T-helper 22 cell (primary cell): ENCODE measurements at regions not wholly inside any gene's neighbourhood (a gene's known extent, or its start where the extent isn't known, plus 50 kb on each side); places are given as distances from the start of the nearest gene placed in this dataset.
"Not testable (repeated sequence)": the region's sequence is repeated elsewhere in the genome, so short reads cannot be mapped to it uniquely, and the experiment has no call there.

ENCODE experiments used
- DNase-seq: peaks from one replicate; pipeline ENCODE4 v3.0.0-alpha.2; 2020; ENCODE audit warnings: low read depth

DNA sequence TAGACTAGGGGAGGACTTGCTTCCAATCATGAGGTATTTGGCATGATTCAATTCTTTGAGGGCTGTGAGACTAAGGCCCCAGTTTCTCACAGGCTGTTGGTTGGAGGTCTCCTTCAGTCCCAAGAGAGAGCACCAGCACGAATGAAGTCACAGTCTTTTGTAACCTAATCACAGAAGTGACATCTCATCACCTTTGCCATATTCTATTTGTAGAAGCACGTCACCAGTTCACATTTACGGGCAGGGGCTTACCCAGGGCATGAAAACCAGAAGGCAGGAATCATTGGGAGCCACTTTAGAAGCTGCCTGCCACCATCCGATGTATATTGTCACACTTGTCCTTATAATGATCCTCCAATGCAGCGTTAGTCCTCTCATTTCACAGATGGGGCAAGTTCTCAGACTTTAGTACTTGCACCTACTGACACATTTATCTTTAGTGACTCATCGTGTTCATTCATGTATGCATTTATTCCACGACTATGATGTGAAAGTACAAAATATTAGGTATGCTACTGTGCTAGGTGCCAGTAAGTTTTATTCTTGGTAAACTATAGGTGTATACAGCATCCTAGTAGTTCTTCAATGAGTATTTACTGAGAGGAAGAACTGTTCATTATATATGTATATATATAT is 163.8 kb upstream of the PGRMC2 start:
- no peak for DNase-seq

- no peak for DNase-seq
These were observed 162.9 kb upstream of the PGRMC2 start for GRCh38 chr4:128450326-128451120.

GRCh38 chr4:128449251-128449650 is 161.6 kb upstream of the PGRMC2 start:
- no peak for DNase-seq

GRCh38 chr4:128444544-128445302 is 157.1 kb upstream of the PGRMC2 start:
- no peak for DNase-seq

DNA sequence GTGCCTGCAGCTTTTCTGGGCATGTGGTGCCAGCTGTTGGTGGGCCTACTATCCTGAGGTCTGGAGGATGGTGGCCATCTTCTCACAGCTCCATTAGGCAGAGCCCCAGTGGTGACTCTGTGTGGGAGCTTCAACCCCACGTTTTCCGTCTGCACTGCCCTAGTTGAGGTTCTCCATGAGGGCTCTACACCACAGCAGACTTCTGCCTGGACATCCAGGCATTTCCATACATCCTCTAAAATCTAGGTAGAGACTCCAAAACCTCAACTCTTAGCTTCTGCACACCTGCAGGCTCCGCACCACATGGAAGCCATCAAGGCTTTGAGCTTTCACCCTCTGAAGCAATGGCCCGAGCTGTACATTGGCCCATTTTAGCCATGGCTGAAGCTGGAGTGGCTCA is 153.3 kb upstream of the PGRMC2 start:
- DNase-seq: no peak

DNA sequence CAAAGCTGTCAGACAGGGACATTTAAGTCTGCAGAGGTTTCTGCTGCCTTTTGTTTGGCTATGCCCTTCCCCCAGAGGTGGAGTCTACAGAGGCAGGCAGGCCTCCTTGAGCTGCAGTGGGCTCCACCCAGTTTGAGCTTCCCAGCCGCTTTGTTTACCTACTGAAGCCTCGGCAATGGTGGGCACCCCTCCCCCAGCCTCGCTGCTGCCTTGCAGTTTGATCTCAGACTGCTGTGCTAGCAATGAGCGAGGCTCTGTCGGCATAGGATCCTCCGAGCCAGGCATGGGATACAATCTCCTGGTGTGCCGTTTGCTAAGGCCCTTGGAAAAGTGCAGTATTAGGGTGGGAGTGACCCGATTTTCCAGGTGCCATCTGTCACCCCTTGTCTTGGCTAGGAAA is 149.4 kb upstream of the PGRMC2 start:
- not testable (repeated sequence) for DNase-seq

- not testable (repeated sequence) for DNase-seq
These were observed 141.5 kb upstream of the PGRMC2 start for GRCh38 chr4:128429023-128429613.

DNA sequence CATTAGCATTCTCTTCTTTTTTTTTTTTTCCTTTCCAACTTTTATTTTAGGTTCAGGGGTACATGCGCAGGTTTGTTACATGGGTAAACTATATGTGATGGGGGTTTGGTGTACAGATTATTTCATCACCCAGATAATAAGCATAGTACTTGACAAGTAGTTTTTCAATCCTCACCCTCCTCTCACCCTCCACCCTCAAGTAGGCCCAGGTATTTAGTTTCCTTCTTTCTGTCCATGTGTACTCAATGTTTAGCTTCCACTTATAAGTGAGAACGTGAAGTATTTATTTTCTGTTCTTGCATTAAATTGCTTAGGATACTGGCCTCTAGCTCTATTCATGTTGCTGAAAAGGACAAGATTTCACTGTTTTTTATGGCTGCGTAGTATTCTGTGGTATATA is 140.8 kb upstream of the PGRMC2 start:
- no peak for DNase-seq

- no peak for DNase-seq
These were observed 140.3 kb upstream of the PGRMC2 start for GRCh38 chr4:128427832-128428366.

DNA sequence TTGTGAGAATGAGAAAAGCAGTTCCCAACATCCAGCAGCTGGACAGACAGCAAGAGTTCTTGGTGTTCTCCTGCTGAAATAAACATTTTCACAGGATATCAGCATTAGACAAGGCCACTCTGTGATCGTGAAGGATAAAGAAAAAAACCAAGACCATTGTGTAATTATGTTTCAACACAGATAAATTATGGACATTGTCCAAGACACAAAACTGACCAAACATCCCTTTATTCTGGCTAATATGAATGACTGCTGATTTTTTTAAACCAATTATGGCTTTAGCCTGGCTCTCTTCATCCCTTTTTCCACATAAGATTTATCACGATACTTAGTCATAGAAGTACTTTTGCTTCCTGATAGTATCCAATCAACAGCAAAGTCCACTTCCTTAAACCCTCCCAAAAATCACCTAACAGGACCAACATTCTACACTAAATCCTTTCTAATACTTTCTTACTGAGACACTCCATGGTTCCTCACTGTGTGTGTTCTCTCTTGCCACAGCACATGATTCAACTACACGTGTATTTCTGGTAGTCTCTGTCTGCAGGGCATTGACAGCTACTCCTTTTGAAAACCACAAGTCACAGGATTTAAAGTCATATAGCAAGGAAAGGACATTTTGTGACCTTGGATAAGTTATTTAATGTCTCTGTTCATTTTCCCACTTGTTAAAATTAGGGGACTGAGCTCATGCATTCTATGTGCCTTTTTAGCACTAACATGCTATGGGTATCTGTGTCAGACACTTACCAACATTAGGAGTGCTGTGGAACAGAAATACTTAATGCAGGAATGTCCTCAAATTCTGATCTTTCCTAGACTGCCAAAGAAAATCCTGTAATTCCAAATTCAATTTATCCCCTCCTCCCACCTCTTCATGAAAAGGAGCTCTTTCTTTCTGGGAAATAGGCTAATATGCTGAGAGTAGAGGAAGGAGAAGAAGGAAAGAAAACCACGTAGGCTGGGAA is 137.2 kb upstream of the PGRMC2 start:
- no peak for DNase-seq

DNA sequence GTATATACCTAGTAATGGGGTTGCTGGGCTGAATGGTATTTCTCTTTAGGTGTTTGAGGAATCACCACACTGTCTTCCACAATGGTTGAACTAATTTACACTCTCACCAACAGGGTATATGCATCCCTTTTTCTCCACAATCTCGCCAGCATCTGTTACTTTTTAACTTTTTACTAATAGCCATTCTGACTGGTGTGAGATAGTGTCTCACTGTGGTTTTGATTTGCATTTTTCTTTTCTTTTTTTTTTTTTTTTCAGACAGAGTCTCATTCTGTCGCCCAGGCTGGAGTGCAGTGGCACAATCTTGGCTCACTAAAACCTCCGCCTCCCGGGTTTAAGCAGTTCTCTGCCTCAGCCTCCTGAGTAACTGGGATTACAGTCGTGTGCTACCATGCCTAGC is 134.7 kb upstream of the PGRMC2 start:
- not testable (repeated sequence) for DNase-seq

DNA sequence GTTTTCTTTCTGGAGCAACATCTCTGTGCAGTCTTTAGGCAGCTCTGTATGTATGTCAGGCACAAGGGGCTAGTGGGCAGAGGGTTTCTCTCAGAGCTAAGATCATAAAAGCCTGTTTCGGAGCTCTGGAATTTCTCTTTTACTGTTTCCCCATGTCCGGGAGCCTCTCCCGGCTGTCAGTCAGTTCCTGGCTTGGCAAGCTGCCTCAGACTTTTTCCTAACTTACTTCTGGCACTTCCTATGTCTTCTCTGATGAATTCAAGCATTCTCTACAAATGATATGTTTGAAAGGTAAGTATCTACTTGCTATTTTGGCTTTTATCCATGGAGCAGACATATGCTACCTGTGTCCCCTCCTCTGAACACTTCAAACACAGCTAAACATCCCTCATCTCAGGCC is 129.3 kb upstream of the PGRMC2 start:
- DNase-seq: no peak

- no peak for DNase-seq
These were observed 122.4 kb upstream of the PGRMC2 start for GRCh38 chr4:128410037-128410436.

- no peak for DNase-seq
These were observed 116.0 kb upstream of the PGRMC2 start for GRCh38 chr4:128403586-128403985.

GRCh38 chr4:128394778-128395177 is 107.2 kb upstream of the PGRMC2 start:
- DNase-seq: no peak

- DNase-seq: no peak
These were observed 105.6 kb upstream of the PGRMC2 start for GRCh38 chr4:128393101-128393704.

- no peak for DNase-seq
These were observed 102.9 kb upstream of the PGRMC2 start for GRCh38 chr4:128390475-128390996.

GRCh38 chr4:128388796-128389195 is 101.2 kb upstream of the PGRMC2 start:
- no peak for DNase-seq

- no peak for DNase-seq
These were observed 100.7 kb upstream of the PGRMC2 start for GRCh38 chr4:128388352-128388630.

- no peak for DNase-seq
These were observed 100.2 kb upstream of the PGRMC2 start for GRCh38 chr4:128387600-128388351.
